Hematopoietic multipotent progenitor cell treated with erythropoietin and hydrocortisone succinate and interleukin-3 and kit ligand, for 8 days (in vitro differentiated cells): ENCODE measurements at regions not wholly inside any gene's neighbourhood (a gene's known extent, or its start where the extent isn't known, plus 50 kb on each side); places are given as distances from the start of the nearest gene placed in this dataset.

ENCODE experiments used
- DNase-seq: peaks from one replicate; pipeline ENCODE4 v3.0.0-alpha.2; 2015

DNA sequence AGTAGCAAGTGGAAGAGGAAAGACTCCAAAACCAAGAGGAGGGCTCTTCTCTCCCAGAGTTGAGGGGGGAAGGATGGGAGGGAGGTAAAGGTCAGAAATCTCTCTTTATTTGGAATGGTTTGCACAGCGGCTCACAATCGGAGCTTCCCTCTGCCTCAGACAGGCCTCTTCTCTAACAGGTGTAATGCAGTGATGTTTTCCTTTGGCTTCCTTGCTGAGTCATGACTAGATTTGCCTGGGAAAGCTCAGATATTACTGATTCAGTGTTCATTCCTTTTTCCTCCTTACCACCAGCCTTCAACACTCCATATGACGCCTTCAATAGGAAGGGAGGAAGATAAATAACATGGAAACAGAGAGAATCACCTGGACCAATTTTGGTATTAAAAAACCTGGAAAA is 136.6 kb downstream of the RNF152 start:
- DNase-seq, result no peak

- no peak for DNase-seq
These were observed 137.3 kb downstream of the RNF152 start for GRCh38 chr18:61755555-61755954.

GRCh38 chr18:61754039-61754583 is 138.7 kb downstream of the RNF152 start:
- no peak for DNase-seq

DNA sequence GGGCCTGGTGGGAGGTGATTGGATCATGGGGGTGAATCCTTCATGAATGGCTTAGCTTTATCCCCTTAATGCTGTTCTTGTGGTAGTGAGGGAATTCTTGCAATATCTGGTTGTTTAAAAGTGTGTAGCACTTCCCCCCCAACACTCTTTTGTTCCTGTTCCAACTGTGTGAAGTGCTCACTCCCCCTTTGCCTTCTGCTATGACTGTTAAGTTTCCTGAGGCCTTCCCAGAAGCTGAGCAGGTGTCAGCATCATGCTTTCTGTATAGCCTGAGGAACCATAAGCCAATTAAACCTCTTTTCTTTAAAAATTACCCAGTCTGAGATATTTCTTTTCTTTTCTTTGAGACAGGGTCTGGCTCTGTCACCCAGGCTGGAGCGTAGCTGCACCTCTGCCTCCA is 139.4 kb downstream of the RNF152 start:
- DNase-seq, result no peak

GRCh38 chr18:61752973-61753372 is 139.8 kb downstream of the RNF152 start:
- DNase-seq, result no peak

GRCh38 chr18:61750840-61751668 is 141.8 kb downstream of the RNF152 start:
- DNase-seq, result no peak

- DNase-seq, result no peak
These were observed 143.3 kb downstream of the RNF152 start for GRCh38 chr18:61749546-61749945.

DNA sequence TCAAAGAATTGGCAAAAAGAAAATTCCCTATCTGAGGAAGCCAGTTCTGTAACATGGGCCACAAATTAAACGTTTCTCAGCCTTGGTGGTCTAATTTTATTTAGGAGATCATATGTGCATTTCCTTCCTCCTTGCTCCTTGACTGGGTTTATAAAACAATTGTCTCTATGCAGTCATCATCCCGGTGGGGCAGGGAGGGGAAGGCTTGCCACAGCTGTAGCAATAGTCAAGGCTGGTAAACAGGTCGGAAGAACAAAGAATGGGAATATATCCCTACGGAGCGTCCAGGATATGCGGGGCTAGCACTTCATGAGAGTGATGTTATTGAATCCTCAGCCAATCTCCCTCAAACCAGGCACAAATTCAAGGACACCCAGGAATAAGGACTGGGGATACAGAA is 143.8 kb downstream of the RNF152 start:
- DNase-seq, result no peak

- no peak for DNase-seq
These were observed 144.8 kb downstream of the RNF152 start for GRCh38 chr18:61748004-61748403.

GRCh38 chr18:61743775-61744531 is 148.9 kb downstream of the RNF152 start:
- DNase-seq, result no peak

DNA sequence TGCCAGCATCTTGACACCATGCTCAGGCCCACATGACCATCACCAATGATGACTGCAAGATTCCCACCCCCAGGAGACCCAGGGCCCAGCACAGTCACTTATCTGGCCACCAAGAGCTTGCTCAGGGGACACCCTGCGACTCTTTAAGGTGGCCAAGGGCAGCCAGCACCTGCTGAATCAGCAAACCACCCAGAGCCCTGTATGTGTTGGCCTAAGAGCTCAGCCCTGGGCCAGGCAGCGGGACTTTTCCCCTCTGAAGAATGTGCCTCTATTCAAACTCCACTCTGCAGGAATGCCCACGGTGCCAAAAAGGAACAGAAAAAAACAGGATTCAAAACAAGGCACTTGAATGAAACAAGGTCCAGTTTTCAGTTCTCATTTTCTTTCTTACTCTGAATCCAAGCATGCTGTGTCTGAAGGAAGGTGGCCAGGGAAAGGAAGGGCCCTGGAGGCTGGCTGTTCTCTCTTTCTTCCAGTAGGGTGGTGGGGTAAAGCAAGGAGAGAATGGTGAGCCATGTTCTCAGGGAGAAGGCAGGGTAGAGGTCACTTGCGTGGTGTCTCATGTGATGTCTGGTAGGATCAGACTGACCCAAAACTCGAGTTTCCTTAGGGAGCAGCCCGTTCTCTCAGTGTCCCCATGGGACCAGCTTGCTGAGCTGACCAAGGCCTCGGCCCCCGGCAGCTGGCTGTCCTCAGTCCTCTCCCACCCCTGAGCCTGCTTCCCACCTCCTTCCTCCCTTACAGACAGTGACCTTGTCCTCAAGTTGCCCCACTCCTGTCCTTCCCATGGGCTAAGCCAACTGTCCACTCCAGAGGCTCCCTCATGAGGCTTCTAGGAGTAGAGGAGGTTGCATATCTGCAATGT is 150.0 kb downstream of the RNF152 start:
- no peak for DNase-seq

- no peak for DNase-seq
These were observed 150.8 kb downstream of the RNF152 start for GRCh38 chr18:61741881-61742454.

GRCh38 chr18:61738488-61738887 is 154.3 kb downstream of the RNF152 start:
- no peak for DNase-seq

- no peak for DNase-seq
These were observed 154.8 kb downstream of the RNF152 start for GRCh38 chr18:61738042-61738441.

- no peak for DNase-seq
These were observed 156.7 kb downstream of the RNF152 start for GRCh38 chr18:61736133-61736532.

- DNase-seq, result no peak
These were observed 157.2 kb downstream of the RNF152 start for GRCh38 chr18:61735564-61736102.

- no peak for DNase-seq
These were observed 158.4 kb downstream of the RNF152 start for GRCh38 chr18:61734396-61734795.

DNA sequence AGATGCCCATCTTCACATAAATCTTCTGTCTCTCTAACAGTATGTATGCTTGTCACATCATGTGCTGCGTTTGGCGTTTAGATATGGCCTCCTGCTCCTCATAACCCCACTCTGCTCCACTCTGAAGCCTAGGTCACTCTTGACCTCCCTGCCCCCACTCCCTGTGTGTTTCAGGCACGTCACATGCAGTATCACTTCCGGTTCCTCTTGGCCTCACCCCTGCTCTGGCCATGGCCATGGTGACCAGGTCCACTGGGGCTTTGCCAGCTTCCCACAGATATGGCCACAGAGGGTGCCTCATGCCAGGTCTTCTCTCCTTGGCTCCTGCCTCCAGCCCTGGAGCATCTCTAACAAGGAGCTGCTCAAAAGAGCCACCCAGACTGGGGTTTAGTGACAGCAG is 160.0 kb downstream of the RNF152 start:
- DNase-seq, result no peak

GRCh38 chr18:61731693-61732376 is 161.0 kb downstream of the RNF152 start:
- no peak for DNase-seq

DNA sequence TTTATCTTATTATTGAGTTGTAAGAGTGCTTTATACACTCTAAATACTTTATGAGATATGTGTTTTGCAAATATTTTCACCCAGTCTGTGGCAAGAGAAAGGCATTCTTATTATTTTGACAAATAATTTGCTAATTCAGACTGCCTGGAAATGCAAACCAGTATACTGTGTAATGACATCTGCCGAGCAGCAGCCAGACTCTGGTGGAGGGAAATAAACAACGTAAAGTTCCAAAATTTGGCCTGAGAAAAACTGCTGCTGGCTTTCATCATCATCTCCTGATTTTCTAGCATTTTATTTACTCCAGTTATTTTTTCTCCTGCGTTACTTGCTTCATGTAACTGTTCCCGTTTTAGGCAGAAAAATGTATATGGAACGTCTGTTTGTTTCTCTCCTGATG is 161.6 kb downstream of the RNF152 start:
- DNase-seq, result no peak

DNA sequence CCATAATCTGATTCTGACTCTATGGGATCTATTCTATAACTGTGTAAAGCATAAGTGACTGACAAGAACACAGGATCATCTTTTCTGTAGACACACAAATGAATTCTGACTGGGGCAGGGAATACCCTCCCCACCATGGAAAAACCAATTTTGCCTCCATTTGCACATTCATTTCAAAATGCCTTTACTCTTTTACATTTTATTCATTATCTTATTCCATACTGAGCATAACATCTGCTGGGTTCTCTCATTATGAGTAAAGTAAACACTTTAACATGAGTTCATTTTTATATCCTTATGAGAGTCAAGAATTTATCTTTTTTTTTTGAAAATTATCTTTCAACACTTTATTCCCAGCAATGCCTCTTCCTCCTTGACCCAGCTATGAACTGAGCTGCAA is 163.5 kb downstream of the RNF152 start:
- DNase-seq, result no peak
